ENCODE measurements at regions not wholly inside any gene's neighbourhood (a gene's known extent, or its start where the extent isn't known, plus 50 kb on each side); places are given as distances from the start of the nearest gene placed in this dataset.

GRCh38 chr3:59632760-59633573 lies 583.1 kb upstream of the CFAP20DC start:
- TF ChIP-seq EZH2 (IDR thresholded peaks at IDR 0.05; ENCODE audit: borderline replicate concordance, low read depth, low read length, poor library complexity, severe bottlenecking) (no peak), CTCF (conservative IDR thresholded peaks at IDR 0.05; ENCODE audit: low read depth, low read length) (no peak)
